ENCODE measurements at regions not wholly inside any gene's neighbourhood (a gene's known extent, or its start where the extent isn't known, plus 50 kb on each side); places are given as distances from the start of the nearest gene placed in this dataset.

GRCh38 chr5:54793468-54794134 is 191.8 kb downstream of the ESM1 start:
- no peak for TF ChIP-seq POLR2A (IDR thresholded peaks at IDR 0.05)
- TF ChIP-seq, protein P1, sequence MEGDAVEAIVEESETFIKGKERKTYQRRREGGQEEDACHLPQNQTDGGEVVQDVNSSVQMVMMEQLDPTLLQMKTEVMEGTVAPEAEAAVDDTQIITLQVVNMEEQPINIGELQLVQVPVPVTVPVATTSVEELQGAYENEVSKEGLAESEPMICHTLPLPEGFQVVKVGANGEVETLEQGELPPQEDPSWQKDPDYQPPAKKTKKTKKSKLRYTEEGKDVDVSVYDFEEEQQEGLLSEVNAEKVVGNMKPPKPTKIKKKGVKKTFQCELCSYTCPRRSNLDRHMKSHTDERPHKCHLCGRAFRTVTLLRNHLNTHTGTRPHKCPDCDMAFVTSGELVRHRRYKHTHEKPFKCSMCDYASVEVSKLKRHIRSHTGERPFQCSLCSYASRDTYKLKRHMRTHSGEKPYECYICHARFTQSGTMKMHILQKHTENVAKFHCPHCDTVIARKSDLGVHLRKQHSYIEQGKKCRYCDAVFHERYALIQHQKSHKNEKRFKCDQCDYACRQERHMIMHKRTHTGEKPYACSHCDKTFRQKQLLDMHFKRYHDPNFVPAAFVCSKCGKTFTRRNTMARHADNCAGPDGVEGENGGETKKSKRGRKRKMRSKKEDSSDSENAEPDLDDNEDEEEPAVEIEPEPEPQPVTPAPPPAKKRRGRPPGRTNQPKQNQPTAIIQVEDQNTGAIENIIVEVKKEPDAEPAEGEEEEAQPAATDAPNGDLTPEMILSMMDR (IDR thresholded peaks at IDR 0.05 in 4 of 5, conservative IDR thresholded peaks at IDR 0.05 in 1 of 5) = no peak
